GM12874 (cell line): ENCODE measurements at regions not wholly inside any gene's neighbourhood (a gene's known extent, or its start where the extent isn't known, plus 50 kb on each side); places are given as distances from the start of the nearest gene placed in this dataset.

ENCODE experiments used
- CTCF ChIP-seq: IDR thresholded peaks from 2 replicates; pipeline ENCODE4 v1.5.1; 2011; ENCODE audit warnings: low read depth, mild to moderate bottlenecking, control low read depth, low read length, moderate library complexity; ENCODE audit not compliant: insufficient read depth

GRCh38 chr13:57558051-57558467 lies 73.5 kb upstream of the PCDH17 start:
- peak; percentile 14; the same call in 1 of the 2 replicates for TF ChIP-seq CTCF

- no peak for TF ChIP-seq CTCF
These were observed 62.7 kb upstream of the PCDH17 start for GRCh38 chr13:57568865-57569264.

GRCh38 chr13:57569986-57570385 lies 61.6 kb upstream of the PCDH17 start:
- no peak for TF ChIP-seq CTCF
